ENCODE measurements at regions not wholly inside any gene's neighbourhood (a gene's known extent, or its start where the extent isn't known, plus 50 kb on each side); places are given as distances from the start of the nearest gene placed in this dataset.

GRCh38 chr11:112391086-112391485 lies 130.4 kb upstream of the PLET1 start:
- POLR2A ChIA-PET (ENCODE audit: unreplicated experiment): no interaction called here

More at GRCh38 chr11:112391086-112391485, 130.4 kb upstream of the PLET1 start:
- H4K8ac ChIP-seq (ENCODE audit: low read depth in 2 of 2, low read length in 2 of 2): no peak overlapping the region
- no peak overlapping the region for H3K4me3 ChIP-seq (ENCODE audit: insufficient read depth, low read depth, low read length)
- in situ Hi-C loops (cut with MboI; ENCODE audit: low sequenced_read_pairs) (no loop called here), intact Hi-C loops (cut with micrococcal nuclease) (no loop called here), dilution Hi-C loops (cut with HindIII; ENCODE audit: low sequenced_read_pairs, unreplicated experiment) (no loop called here)
- H3K14ac ChIP-seq (replicated peaks; ENCODE audit: low read depth, low read length): no peak overlapping the region
- CTCF ChIA-PET: no interaction called here
- H3K9ac ChIP-seq (ENCODE audit: low read depth, low read length): no peak overlapping the region
- H2BK120ac ChIP-seq (ENCODE audit: low read depth, low read length): no peak overlapping the region
- no CpG with 5 or more reads among the region's 2 CpGs for WGBS, 2 experiments (ENCODE audit: extremely low coverage in 2 of 2, insufficient read length in 1 of 2)
- peak overlapping the region; percentile 25 for H2AK9ac ChIP-seq (replicated peaks; ENCODE audit: low read depth, low read length, poor library complexity)
- H2AFZ ChIP-seq (replicated peaks; ENCODE audit: low read length, poor library complexity): no peak overlapping the region
- H3K79me1 ChIP-seq (ENCODE audit: low read depth in 1 of 2, low read length in 2 of 2): no peaks in the 10 kb centered on the region
- H4K20me1 ChIP-seq (ENCODE audit: insufficient read depth, low read length): no peaks in the 10 kb centered on the region
- no peaks in the 10 kb centered on the region; the same call in 1 of the 2 replicates for H3K9me3 ChIP-seq (ENCODE audit: control insufficient read depth, insufficient read depth, low read length)
- H3K27ac ChIP-seq (ENCODE audit: insufficient read depth, low read length): no peak overlapping the region
- BruUV-seq (replicated peaks): no TSS peak
- H2BK20ac ChIP-seq (ENCODE audit: low read depth, low read length): no peak overlapping the region
- TF ChIP-seq ELK1 (IDR thresholded peaks at IDR 0.05; ENCODE audit: borderline replicate concordance, low read depth, low read length) (no peak), BHLHE40 (IDR thresholded peaks at IDR 0.05; ENCODE audit: low read depth, low read length) (no peak), MAZ (IDR thresholded peaks at IDR 0.05; ENCODE audit: borderline replicate concordance, low read depth, low read length) (no peak), SMC3 (IDR thresholded peaks at IDR 0.05; ENCODE audit: low read depth, low read length) (no peak), USF2 (IDR thresholded peaks at IDR 0.05; ENCODE audit: low read depth, low read length) (no peak), CHD1 (IDR thresholded peaks at IDR 0.05; ENCODE audit: low read depth, low read length) (no peak), RCOR1 (IDR thresholded peaks at IDR 0.05; ENCODE audit: insufficient replicate concordance, low read length) (no peak), MXI1 (IDR thresholded peaks at IDR 0.05; ENCODE audit: borderline replicate concordance, low read depth, low read length) (no peak), POLR2A (IDR thresholded peaks at IDR 0.05; ENCODE audit: low read depth, low read length) (no peak), NFE2L2 (IDR thresholded peaks at IDR 0.05; ENCODE audit: low read depth, low read length) (no peak), RFX5 (IDR thresholded peaks at IDR 0.05; ENCODE audit: low read depth, low read length) (no peak), RAD21 (IDR thresholded peaks at IDR 0.05; ENCODE audit: low read length) (no peak), CEBPB (IDR thresholded peaks at IDR 0.05; ENCODE audit: low read depth, low read length) (no peak), CTCF (conservative IDR thresholded peaks at IDR 0.05; ENCODE audit: low read depth, low read length) (no peak), MAFK (IDR thresholded peaks at IDR 0.05; ENCODE audit: low read depth, low read length) (no peak), FOS (IDR thresholded peaks at IDR 0.05; ENCODE audit: low read depth, low read length) (no peak)
- H4K5ac ChIP-seq (ENCODE audit: low read depth, low read length): no peak overlapping the region
- H3K18ac ChIP-seq (ENCODE audit: low read depth, low read length): no peak overlapping the region
- no peak overlapping the region for H2BK15ac ChIP-seq (ENCODE audit: low read depth, low read length)
- H3K4ac ChIP-seq (ENCODE audit: low read depth, low read length): no peak overlapping the region
- no peak overlapping the region for H3K56ac ChIP-seq (ENCODE audit: extremely low read depth, insufficient read depth, low read length)
- no peak overlapping the region for H2BK5ac ChIP-seq (ENCODE audit: low read depth, low read length, poor library complexity, severe bottlenecking)
- no peaks in the 10 kb centered on the region for H3K9me1 ChIP-seq (ENCODE audit: insufficient read depth, low read length)
- ATAC-seq (ENCODE audit: low read depth) (no peak), DNase-seq (no peak)
- H4K91ac ChIP-seq (ENCODE audit: insufficient read depth, low read depth, low read length): no peak overlapping the region
- H3K27me3 ChIP-seq (ENCODE audit: control insufficient read depth, insufficient read depth, low read length): peaks cover 6% of the 10 kb centered on the region; the same call in 1 of the 2 replicates
- H3K4me2 ChIP-seq (ENCODE audit: low read depth, low read length): no peak overlapping the region
- H3K4me1 ChIP-seq (ENCODE audit: control insufficient read depth, insufficient read depth, low read length): no peaks in the 10 kb centered on the region
- no peak overlapping the region for H2AK5ac ChIP-seq (ENCODE audit: low read depth, low read length)
- no peak overlapping the region for H3K23ac ChIP-seq (ENCODE audit: low read depth, low read length)
- no peaks in the 10 kb centered on the region for H3K36me3 ChIP-seq (ENCODE audit: control insufficient read depth, insufficient read depth, low read length)
